GM12878 (cell line): ENCODE measurements at regions not wholly inside any gene's neighbourhood (a gene's known extent, or its start where the extent isn't known, plus 50 kb on each side); places are given as distances from the start of the nearest gene placed in this dataset.

Experiments
- ATAC-seq: fragments of 200-7000 bp; cut with Tn5 transposase; 3 replicates; pipeline ENCODE4 v1.9.1; 2020; ENCODE audit warnings: mild to moderate bottlenecking, moderate library complexity
- BruUV-seq: library from RNA; stranded (reverse); fragments of 400-500 nt; replicated peaks from 2 replicates; lab custom pipeline; 2021; lab: Mats Ljungman, UMichigan
- CTCF ChIA-PET: fragments of 300-600 bp; sonication (Branson Sonifier 250); formaldehyde crosslinking; extraction: SDS; loops from one replicate; lab custom pipeline; 2021; ENCODE audit warnings: inconsistent platforms; lab: Yijun Ruan, JAX
- POLR2A ChIA-PET: fragments of 350-600 bp; formaldehyde crosslinking; extraction: SDS; loops from one replicate; lab custom pipeline; 2021; ENCODE audit warnings: inconsistent platforms; lab: Charles Lee
- RAD21 ChIA-PET: fragments of 300-600 bp; sonication (Branson Sonifier 250); formaldehyde crosslinking; loops from one replicate; lab custom pipeline; 2023; ENCODE audit warnings: antibody characterized with exemption; ENCODE audit not compliant: unreplicated experiment; lab: Charles Lee
- SMC1A ChIA-PET: fragments of 300-600 bp; sonication (Branson Sonifier 250); formaldehyde crosslinking; loops from one replicate; lab custom pipeline; 2023; ENCODE audit not compliant: unreplicated experiment, uncharacterized antibody; lab: Charles Lee
- DNase-seq: peaks from one replicate; pipeline ENCODE4 v3.0.0-alpha.2; 2011; ENCODE audit warnings: low read depth, low spot score
- FAIRE-seq: peaks from 3 replicates; lab custom pipeline; 2011; peaks lifted over from hg19 to GRCh38; lab: Jason Lieb, UNC
- H2AFZ ChIP-seq: 2 replicates; pipeline ENCODE4 v1.6.0; 2011; ENCODE audit warnings: low read depth, low read length, control low read depth; ENCODE audit not compliant: control insufficient read depth
- H3K27ac ChIP-seq: 2 replicates; pipeline ENCODE4 v1.5.1; 2011; ENCODE audit warnings: control low read depth; ENCODE audit not compliant: control insufficient read depth, insufficient read depth
- H3K27me3 ChIP-seq, 2 experiments: replicated peaks in 1 of 2; 2 replicates each; pipeline versions ENCODE4 v1.6.0 to v1.6.1; 2011; ENCODE audit warnings: low read length in 1 of 2; ENCODE audit not compliant: control insufficient read depth in 2 of 2, insufficient read depth in 2 of 2
- H3K36me3 ChIP-seq, 2 experiments: 2 replicates each; pipeline ENCODE4 v1.5.1; 2011; ENCODE audit warnings: low read length in 1 of 2; ENCODE audit not compliant: control insufficient read depth in 2 of 2, insufficient read depth in 2 of 2
- H3K4me1 ChIP-seq: 2 replicates; pipeline ENCODE4 v1.6.1; 2011; ENCODE audit warnings: mild to moderate bottlenecking, low read length, moderate library complexity, mixed read lengths; ENCODE audit not compliant: control insufficient read depth, insufficient read depth
- H3K4me2 ChIP-seq: 2 replicates; pipeline ENCODE4 v1.6.0; 2011; ENCODE audit warnings: control low read depth; ENCODE audit not compliant: control insufficient read depth, insufficient read depth
- H3K4me3 ChIP-seq: fragments of 200-600 bp; sonication (generic); 2 replicates; pipeline ENCODE4 v1.5.1; 2016
- H3K79me2 ChIP-seq: 2 replicates; pipeline ENCODE4 v1.6.0; 2011; ENCODE audit warnings: low read length; ENCODE audit not compliant: control insufficient read depth, insufficient read depth
- H3K9ac ChIP-seq: 2 replicates; pipeline ENCODE4 v1.8.0; 2011; ENCODE audit warnings: low read length, control low read depth, mixed read lengths; ENCODE audit not compliant: control insufficient read depth, insufficient read depth
- H3K9me3 ChIP-seq: replicated peaks from 3 replicates; pipeline ENCODE4 v1.5.1; 2011; ENCODE audit warnings: mild to moderate bottlenecking, low read length; ENCODE audit not compliant: control insufficient read depth, insufficient read depth
- H4K20me1 ChIP-seq: 2 replicates; pipeline ENCODE4 v1.6.0; 2011; ENCODE audit not compliant: control insufficient read depth, insufficient read depth
- BCL11A ChIP-seq: IDR thresholded peaks from 2 replicates; pipeline ENCODE4 v1.6.1; 2011; ENCODE audit warnings: low read depth, low read length
- CBFB ChIP-seq: IDR thresholded peaks from 2 replicates; pipeline ENCODE4 v1.6.1; 2016; ENCODE audit warnings: antibody characterized with exemption, low read depth
- CEBPB ChIP-seq, 2 experiments: fragments of 150-350 bp in 1 of 2; IDR thresholded peaks; 2 replicates each; pipeline ENCODE4 v1.6.1; 2012 to 2014; ENCODE audit warnings: low read depth in 2 of 2, low read length in 2 of 2, borderline replicate concordance in 1 of 2, inconsistent platforms in 1 of 2
- CHD1 ChIP-seq: IDR thresholded peaks from 2 replicates; pipeline ENCODE4 v1.6.1; 2012; ENCODE audit warnings: low read depth, low read length, improper control_type of control experiment
- EED ChIP-seq: sonication (generic); IDR thresholded peaks from 2 replicates; pipeline ENCODE4 v1.6.1; 2016; ENCODE audit warnings: antibody characterized with exemption, low read depth
- EGR1 ChIP-seq, 2 experiments: IDR thresholded peaks; 1 replicate in 1 of 2; 2 replicates in 1 of 2; pipeline ENCODE4 v1.6.1; 2011 to 2012; ENCODE audit warnings: low read depth in 2 of 2, low read length in 2 of 2, borderline replicate concordance in 1 of 2, mild to moderate bottlenecking in 1 of 2, moderate library complexity in 1 of 2
- GATAD2B ChIP-seq: fragments of 450-650 bp; conservative IDR thresholded peaks from 2 replicates; pipeline ENCODE4 v1.6.1; 2017; ENCODE audit warnings: low read depth, mild to moderate bottlenecking, moderate library complexity
- KDM1A ChIP-seq: fragments of 200-600 bp; sonication (generic); IDR thresholded peaks from 2 replicates; pipeline ENCODE4 v1.6.1; 2016; ENCODE audit warnings: borderline replicate concordance
- KLF5 ChIP-seq: fragments of 450-650 bp; IDR thresholded peaks from 2 replicates; pipeline ENCODE4 v1.6.1; 2014; ENCODE audit warnings: mild to moderate bottlenecking; ENCODE audit not compliant: partially characterized antibody
- MYC ChIP-seq: IDR thresholded peaks from 2 replicates; pipeline ENCODE4 v1.6.1; 2011; ENCODE audit warnings: mild to moderate bottlenecking, low read length, moderate library complexity, inconsistent platforms; ENCODE audit not compliant: insufficient read depth, insufficient replicate concordance, insufficient read length, severe bottlenecking
- ZSCAN29 ChIP-seq: fragments of 450-650 bp; IDR thresholded peaks from 2 replicates; pipeline ENCODE4 v1.6.1; 2017; ENCODE audit warnings: mild to moderate bottlenecking, moderate library complexity
- WGBS: methylation state at CpG from one replicate; pipeline ENCODE4 v1.1.6; 2016; ENCODE audit warnings: low lambda C conversion rate; ENCODE audit not compliant: insufficient replicate concordance, insufficient coverage; ENCODE audit errors: missing lambda C conversion rate; 5-methylcytosine and 5-hydroxymethylcytosine counted together
- in situ Hi-C: fragments of 300-500 bp; cut with MboI; formaldehyde crosslinking; loops from 9 replicates; pipeline ENCODE4 v1.14.3; 2018; ENCODE audit warnings: mixed read lengths
- intact Hi-C: fragments of 100-400 bp; cut with micrococcal nuclease; formaldehyde crosslinking; loops from one replicate; pipeline ENCODE4 v1.14.2; 2022; ENCODE audit not compliant: unreplicated experiment
- TF ChIP-seq, protein P1 (sequence below): IDR thresholded peaks from 2 replicates; pipeline ENCODE4 v1.6.1; 2012; ENCODE audit warnings: mild to moderate bottlenecking, low read depth, low read length
- TF ChIP-seq, protein P2 (sequence below): IDR thresholded peaks from 2 replicates; pipeline ENCODE4 v1.6.1; 2012; ENCODE audit warnings: low read depth, low read length, improper control_type of control experiment
- TF ChIP-seq, protein P3 (sequence below): fragments of 450-650 bp; formaldehyde crosslinking; IDR thresholded peaks from 2 replicates; pipeline ENCODE4 v1.4.0; 2020; ENCODE audit warnings: mild to moderate bottlenecking, moderate library complexity

DNA sequence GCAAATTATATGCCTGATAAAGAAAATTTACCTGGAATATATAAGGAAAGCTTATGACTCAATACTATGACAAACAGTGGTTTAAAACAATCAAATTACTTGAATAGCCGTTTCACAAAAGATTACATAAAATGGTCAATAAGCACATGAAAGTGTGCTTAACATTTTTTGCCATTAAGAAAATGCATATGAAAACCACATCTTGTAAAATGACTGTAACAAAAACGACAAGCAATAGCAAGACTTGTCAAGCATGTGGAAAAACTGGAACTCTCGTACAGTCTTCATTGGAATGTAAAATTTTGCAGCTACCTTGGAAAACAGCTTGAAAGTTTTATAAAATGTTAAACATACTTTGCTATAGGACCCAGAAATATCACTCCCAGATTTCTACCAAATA is 1110.3 kb downstream of the NAALADL2 start (continued):
- TF ChIP-seq, protein P1, sequence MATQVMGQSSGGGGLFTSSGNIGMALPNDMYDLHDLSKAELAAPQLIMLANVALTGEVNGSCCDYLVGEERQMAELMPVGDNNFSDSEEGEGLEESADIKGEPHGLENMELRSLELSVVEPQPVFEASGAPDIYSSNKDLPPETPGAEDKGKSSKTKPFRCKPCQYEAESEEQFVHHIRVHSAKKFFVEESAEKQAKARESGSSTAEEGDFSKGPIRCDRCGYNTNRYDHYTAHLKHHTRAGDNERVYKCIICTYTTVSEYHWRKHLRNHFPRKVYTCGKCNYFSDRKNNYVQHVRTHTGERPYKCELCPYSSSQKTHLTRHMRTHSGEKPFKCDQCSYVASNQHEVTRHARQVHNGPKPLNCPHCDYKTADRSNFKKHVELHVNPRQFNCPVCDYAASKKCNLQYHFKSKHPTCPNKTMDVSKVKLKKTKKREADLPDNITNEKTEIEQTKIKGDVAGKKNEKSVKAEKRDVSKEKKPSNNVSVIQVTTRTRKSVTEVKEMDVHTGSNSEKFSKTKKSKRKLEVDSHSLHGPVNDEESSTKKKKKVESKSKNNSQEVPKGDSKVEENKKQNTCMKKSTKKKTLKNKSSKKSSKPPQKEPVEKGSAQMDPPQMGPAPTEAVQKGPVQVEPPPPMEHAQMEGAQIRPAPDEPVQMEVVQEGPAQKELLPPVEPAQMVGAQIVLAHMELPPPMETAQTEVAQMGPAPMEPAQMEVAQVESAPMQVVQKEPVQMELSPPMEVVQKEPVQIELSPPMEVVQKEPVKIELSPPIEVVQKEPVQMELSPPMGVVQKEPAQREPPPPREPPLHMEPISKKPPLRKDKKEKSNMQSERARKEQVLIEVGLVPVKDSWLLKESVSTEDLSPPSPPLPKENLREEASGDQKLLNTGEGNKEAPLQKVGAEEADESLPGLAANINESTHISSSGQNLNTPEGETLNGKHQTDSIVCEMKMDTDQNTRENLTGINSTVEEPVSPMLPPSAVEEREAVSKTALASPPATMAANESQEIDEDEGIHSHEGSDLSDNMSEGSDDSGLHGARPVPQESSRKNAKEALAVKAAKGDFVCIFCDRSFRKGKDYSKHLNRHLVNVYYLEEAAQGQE = no peak
- no peak for TF ChIP-seq GATAD2B
- TF ChIP-seq EGR1 (IDR thresholded peaks at IDR 0.05; ENCODE audit: borderline replicate concordance in 1 of 2, low read depth in 2 of 2, low read length in 2 of 2) = no peak
- TF ChIP-seq, protein P2, sequence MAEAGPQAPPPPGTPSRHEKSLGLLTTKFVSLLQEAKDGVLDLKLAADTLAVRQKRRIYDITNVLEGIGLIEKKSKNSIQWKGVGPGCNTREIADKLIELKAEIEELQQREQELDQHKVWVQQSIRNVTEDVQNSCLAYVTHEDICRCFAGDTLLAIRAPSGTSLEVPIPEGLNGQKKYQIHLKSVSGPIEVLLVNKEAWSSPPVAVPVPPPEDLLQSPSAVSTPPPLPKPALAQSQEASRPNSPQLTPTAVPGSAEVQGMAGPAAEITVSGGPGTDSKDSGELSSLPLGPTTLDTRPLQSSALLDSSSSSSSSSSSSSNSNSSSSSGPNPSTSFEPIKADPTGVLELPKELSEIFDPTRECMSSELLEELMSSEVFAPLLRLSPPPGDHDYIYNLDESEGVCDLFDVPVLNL = no peak
- TF ChIP-seq EED = no peak
- no peak for TF ChIP-seq CBFB
- no peak for TF ChIP-seq KLF5
- no peak for TF ChIP-seq ZSCAN29

DNA sequence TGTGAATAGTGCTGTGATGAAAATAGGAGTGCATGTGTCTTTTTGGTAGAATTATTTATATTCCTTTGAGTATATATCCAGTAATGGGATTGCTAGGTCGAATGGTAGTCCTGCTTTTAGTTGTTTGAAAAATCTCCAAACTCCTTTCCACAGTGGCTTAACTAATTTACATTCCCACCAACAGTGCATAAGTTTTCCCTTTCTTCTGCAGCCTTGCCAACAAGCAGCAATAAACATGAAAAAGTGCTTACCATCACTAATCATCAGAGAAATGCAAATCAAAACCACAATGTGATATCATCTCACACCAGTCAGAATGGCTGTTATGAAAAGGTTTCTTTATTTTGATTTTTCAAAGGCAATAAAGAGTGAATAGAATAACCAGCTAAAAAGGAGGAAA is 1105.9 kb downstream of the NAALADL2 start:
- H2AFZ ChIP-seq = no peak overlapping the region
- BruUV-seq = no TSS peak
- H3K36me3 ChIP-seq = no peaks in the 10 kb centered on the region
- ATAC-seq (no peak), DNase-seq (no peak), FAIRE-seq (no peak)
- RAD21 ChIA-PET = no interaction called here
- H4K20me1 ChIP-seq = no peaks in the 10 kb centered on the region
- SMC1A ChIA-PET = interaction anchor here (0.7 kb wide), 1 partner anchor 678 kb away, joined by 3 read pairs; no protein-coding TSS in a partner anchor
- intact Hi-C loops = no loop called here
- H3K4me1 ChIP-seq = no peaks in the 10 kb centered on the region
- 0% methylated on average over 1 of the region's 1 CpG for WGBS
- H3K79me2 ChIP-seq = no peaks in the 10 kb centered on the region
- H3K4me2 ChIP-seq = no peak overlapping the region
- H3K27ac ChIP-seq = no peak overlapping the region
- in situ Hi-C loops = no loop called here
- POLR2A ChIA-PET = no interaction called here
- H3K9me3 ChIP-seq = no peaks in the 10 kb centered on the region
- CTCF ChIA-PET = no interaction called here
- H3K9ac ChIP-seq = no peak overlapping the region
- no peaks in the 10 kb centered on the region for H3K27me3 ChIP-seq
- no peak overlapping the region for H3K4me3 ChIP-seq
- TF ChIP-seq BCL11A = no peak
- TF ChIP-seq CHD1 = no peak
- no peak for TF ChIP-seq MYC
- no peak for TF ChIP-seq KDM1A
- TF ChIP-seq, protein P2 = no peak
- TF ChIP-seq, protein P3, sequence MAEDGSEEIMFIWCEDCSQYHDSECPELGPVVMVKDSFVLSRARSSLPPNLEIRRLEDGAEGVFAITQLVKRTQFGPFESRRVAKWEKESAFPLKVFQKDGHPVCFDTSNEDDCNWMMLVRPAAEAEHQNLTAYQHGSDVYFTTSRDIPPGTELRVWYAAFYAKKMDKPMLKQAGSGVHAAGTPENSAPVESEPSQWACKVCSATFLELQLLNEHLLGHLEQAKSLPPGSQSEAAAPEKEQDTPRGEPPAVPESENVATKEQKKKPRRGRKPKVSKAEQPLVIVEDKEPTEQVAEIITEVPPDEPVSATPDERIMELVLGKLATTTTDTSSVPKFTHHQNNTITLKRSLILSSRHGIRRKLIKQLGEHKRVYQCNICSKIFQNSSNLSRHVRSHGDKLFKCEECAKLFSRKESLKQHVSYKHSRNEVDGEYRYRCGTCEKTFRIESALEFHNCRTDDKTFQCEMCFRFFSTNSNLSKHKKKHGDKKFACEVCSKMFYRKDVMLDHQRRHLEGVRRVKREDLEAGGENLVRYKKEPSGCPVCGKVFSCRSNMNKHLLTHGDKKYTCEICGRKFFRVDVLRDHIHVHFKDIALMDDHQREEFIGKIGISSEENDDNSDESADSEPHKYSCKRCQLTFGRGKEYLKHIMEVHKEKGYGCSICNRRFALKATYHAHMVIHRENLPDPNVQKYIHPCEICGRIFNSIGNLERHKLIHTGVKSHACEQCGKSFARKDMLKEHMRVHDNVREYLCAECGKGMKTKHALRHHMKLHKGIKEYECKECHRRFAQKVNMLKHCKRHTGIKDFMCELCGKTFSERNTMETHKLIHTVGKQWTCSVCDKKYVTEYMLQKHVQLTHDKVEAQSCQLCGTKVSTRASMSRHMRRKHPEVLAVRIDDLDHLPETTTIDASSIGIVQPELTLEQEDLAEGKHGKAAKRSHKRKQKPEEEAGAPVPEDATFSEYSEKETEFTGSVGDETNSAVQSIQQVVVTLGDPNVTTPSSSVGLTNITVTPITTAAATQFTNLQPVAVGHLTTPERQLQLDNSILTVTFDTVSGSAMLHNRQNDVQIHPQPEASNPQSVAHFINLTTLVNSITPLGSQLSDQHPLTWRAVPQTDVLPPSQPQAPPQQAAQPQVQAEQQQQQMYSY = no peak
- TF ChIP-seq CEBPB (IDR thresholded peaks at IDR 0.05; ENCODE audit: borderline replicate concordance in 1 of 2, low read depth in 2 of 2, low read length in 2 of 2) = no peak
